ENCODE measurements at regions not wholly inside any gene's neighbourhood (a gene's known extent, or its start where the extent isn't known, plus 50 kb on each side); places are given as distances from the start of the nearest gene placed in this dataset.

DNA sequence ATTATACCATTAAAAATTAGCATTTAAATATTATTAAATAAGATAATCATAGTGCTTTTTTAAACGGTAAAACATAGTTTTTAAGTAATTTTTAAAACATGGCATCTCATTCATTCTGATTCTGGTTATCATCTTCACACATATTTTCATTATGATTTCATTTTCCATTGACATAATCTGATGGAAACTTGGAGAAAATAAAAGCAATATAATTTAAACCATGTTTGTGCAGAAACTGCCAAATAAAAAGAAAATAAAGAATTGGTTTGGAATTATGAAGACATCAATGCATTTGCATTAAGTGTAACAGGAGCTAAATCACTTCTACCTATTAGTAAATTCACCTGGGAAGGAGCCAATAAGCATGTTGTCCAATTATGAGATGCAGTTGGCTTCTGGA is 490.1 kb upstream of the CD180 start:
- FAIRE-seq, result no peak
- Histone ChIP-seq H3K4me2 (ENCODE audit: control insufficient read depth, insufficient read depth) (no peak overlapping the region), H3K27ac (ENCODE audit: control insufficient read depth, insufficient read depth) (no peak overlapping the region), H3K4me1 (ENCODE audit: control insufficient read depth, insufficient read depth, low read length) (no peaks in the 10 kb centered on the region), H4K20me1 (ENCODE audit: control insufficient read depth, insufficient read depth) (no peaks in the 10 kb centered on the region), H3K4me3 (no peak overlapping the region), H2AFZ (ENCODE audit: control insufficient read depth, low read depth, low read length) (no peak overlapping the region), H3K79me2 (ENCODE audit: control insufficient read depth, insufficient read depth, low read length) (no peaks in the 10 kb centered on the region), H3K9me3 (replicated peaks; ENCODE audit: control insufficient read depth, insufficient read depth, low read length) (no peaks in the 10 kb centered on the region), H3K27me3 (replicated peaks in 1 of 2; ENCODE audit: control insufficient read depth in 2 of 2, insufficient read depth in 2 of 2, low read length in 1 of 2) (no peaks in the 10 kb centered on the region), H3K9ac (ENCODE audit: control insufficient read depth, insufficient read depth, low read length) (no peak overlapping the region), H3K36me3 (ENCODE audit: control insufficient read depth in 2 of 2, insufficient read depth in 2 of 2, low read length in 1 of 2) (no peaks in the 10 kb centered on the region)
- ChIA-PET SMC1A (ENCODE audit: uncharacterized antibody, unreplicated experiment) (no interaction called here), CTCF (no interaction called here), RAD21 (ENCODE audit: unreplicated experiment) (no interaction called here), POLR2A (no interaction called here)
- WGBS (ENCODE audit: insufficient coverage, insufficient replicate concordance, low lambda C conversion rate, missing lambda C conversion rate), result 0% methylated on average over 1 of the region's 1 CpG
- BruUV-seq (replicated peaks), result no TSS peak
- ATAC-seq, result no peak
- no peak for DNase-seq (ENCODE audit: low read depth, low spot score)
- TF ChIP-seq STAT3 (IDR thresholded peaks at IDR 0.05; ENCODE audit: low read depth, low read length) (no peak), IRF4 (IDR thresholded peaks at IDR 0.05; ENCODE audit: low read depth, low read length) (no peak), MEF2B (IDR thresholded peaks at IDR 0.05; ENCODE audit: partially characterized antibody, poor library complexity, severe bottlenecking) (no peak), NBN (IDR thresholded peaks at IDR 0.05) (no peak), POLR2AphosphoS2 (IDR thresholded peaks at IDR 0.05; ENCODE audit: low read depth, low read length) (no peak), POLR2A (IDR thresholded peaks at IDR 0.05; ENCODE audit: low read depth, low read length) (no peak), CHD1 (IDR thresholded peaks at IDR 0.05; ENCODE audit: low read depth, low read length) (no peak)
- TF ChIP-seq, protein P1, sequence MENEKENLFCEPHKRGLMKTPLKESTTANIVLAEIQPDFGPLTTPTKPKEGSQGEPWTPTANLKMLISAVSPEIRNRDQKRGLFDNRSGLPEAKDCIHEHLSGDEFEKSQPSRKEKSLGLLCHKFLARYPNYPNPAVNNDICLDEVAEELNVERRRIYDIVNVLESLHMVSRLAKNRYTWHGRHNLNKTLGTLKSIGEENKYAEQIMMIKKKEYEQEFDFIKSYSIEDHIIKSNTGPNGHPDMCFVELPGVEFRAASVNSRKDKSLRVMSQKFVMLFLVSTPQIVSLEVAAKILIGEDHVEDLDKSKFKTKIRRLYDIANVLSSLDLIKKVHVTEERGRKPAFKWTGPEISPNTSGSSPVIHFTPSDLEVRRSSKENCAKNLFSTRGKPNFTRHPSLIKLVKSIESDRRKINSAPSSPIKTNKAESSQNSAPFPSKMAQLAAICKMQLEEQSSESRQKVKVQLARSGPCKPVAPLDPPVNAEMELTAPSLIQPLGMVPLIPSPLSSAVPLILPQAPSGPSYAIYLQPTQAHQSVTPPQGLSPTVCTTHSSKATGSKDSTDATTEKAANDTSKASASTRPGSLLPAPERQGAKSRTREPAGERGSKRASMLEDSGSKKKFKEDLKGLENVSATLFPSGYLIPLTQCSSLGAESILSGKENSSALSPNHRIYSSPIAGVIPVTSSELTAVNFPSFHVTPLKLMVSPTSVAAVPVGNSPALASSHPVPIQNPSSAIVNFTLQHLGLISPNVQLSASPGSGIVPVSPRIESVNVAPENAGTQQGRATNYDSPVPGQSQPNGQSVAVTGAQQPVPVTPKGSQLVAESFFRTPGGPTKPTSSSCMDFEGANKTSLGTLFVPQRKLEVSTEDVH (IDR thresholded peaks at IDR 0.05; ENCODE audit: low read depth, partially characterized antibody), result no peak
- TF ChIP-seq, protein P2, sequence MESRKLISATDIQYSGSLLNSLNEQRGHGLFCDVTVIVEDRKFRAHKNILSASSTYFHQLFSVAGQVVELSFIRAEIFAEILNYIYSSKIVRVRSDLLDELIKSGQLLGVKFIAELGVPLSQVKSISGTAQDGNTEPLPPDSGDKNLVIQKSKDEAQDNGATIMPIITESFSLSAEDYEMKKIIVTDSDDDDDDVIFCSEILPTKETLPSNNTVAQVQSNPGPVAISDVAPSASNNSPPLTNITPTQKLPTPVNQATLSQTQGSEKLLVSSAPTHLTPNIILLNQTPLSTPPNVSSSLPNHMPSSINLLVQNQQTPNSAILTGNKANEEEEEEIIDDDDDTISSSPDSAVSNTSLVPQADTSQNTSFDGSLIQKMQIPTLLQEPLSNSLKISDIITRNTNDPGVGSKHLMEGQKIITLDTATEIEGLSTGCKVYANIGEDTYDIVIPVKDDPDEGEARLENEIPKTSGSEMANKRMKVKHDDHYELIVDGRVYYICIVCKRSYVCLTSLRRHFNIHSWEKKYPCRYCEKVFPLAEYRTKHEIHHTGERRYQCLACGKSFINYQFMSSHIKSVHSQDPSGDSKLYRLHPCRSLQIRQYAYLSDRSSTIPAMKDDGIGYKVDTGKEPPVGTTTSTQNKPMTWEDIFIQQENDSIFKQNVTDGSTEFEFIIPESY (IDR thresholded peaks at IDR 0.05), result no peak
- in situ Hi-C loops (cut with MboI), result no loop called here
- intact Hi-C loops (cut with micrococcal nuclease; ENCODE audit: unreplicated experiment), result no loop called here
